Activated naive CD4-positive, alpha-beta T cell treated with anti-CD3 and anti-CD28 coated beads, Interleukin-2, amount 10 ng/mL, durations not matched to agents 7 days and 5 days (primary cell): ENCODE measurements at regions not wholly inside any gene's neighbourhood (a gene's known extent, or its start where the extent isn't known, plus 50 kb on each side); places are given as distances from the start of the nearest gene placed in this dataset.

ENCODE experiments used
- CTCF ChIA-PET: fragments of 350-600 bp; sonication (Branson Sonifier 250); formaldehyde crosslinking; loops from one replicate; lab custom pipeline; 2021; ENCODE audit warnings: antibody characterized with exemption; lab: Charles Lee
- DNase-seq: peaks from one replicate; pipeline ENCODE4 v3.0.0-alpha.2; 2020
- H3K27ac Mint-ChIP-seq: one replicate; pipeline ENCODE4 v1.8.0; 2021; ENCODE audit warnings: mild to moderate bottlenecking, moderate library complexity, mixed read lengths
- H3K27me3 Mint-ChIP-seq: one replicate; pipeline ENCODE4 v1.8.0; 2021; ENCODE audit warnings: mild to moderate bottlenecking, mixed read lengths
- H3K36me3 Mint-ChIP-seq: one replicate; pipeline ENCODE4 v1.8.0; 2021; ENCODE audit warnings: mixed read lengths
- H3K4me1 Mint-ChIP-seq: one replicate; pipeline ENCODE4 v1.8.0; 2021; ENCODE audit warnings: mixed read lengths
- H3K4me3 Mint-ChIP-seq: one replicate; pipeline ENCODE4 v1.8.0; 2021; ENCODE audit warnings: mild to moderate bottlenecking, moderate library complexity, mixed read lengths
- H3K9me3 Mint-ChIP-seq: one replicate; pipeline ENCODE4 v1.8.0; 2021; ENCODE audit warnings: mixed read lengths

- CTCF ChIA-PET: interaction anchor here (1.2 kb wide), 1 partner anchor 11 kb away, joined by 3 read pairs; no protein-coding TSS in a partner anchor
- Mint-ChIP-seq H3K4me1 (no peaks in the 10 kb centered on the region), H3K4me3 (no peak overlapping the region), H3K27ac (no peak overlapping the region), H3K9me3 (no peaks in the 10 kb centered on the region), H3K36me3 (no peaks in the 10 kb centered on the region), H3K27me3 (no peaks in the 10 kb centered on the region)
- DNase-seq: no peak
Measured at GRCh38 chr11:129686269-129686668, 129.4 kb upstream of the TMEM45B start.

DNA sequence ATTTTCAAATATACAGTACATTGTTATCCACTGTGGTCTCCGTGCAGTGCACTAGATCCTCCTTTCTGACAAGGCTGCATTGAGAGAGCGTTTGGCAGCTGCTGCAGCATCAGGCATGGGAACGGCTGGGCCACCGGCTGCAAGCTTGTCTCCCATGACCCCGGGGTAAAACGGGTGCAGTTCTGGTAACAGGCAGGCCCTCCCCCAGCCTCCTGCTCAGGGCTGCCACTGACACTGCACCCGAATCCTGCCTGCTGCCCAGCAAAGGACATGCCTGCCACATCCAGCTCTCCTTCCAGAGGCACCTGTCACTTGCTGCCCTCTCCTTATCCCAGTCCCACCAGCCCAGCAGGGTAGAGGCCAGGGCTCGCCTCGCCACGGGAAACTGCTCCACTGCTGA, 124.5 kb upstream of the TMEM45B start:
- H3K36me3 Mint-ChIP-seq: no peaks in the 10 kb centered on the region
- peaks cover 8% of the 10 kb centered on the region for H3K4me1 Mint-ChIP-seq
- DNase-seq: no peak
- H3K27me3 Mint-ChIP-seq: peaks cover 6% of the 10 kb centered on the region
- no peak overlapping the region for H3K4me3 Mint-ChIP-seq
- H3K27ac Mint-ChIP-seq: no peak overlapping the region
- no peaks in the 10 kb centered on the region for H3K9me3 Mint-ChIP-seq
- CTCF ChIA-PET: no interaction called here

- no peak overlapping the region for H3K27ac Mint-ChIP-seq
- H3K4me3 Mint-ChIP-seq: no peak overlapping the region
- H3K36me3 Mint-ChIP-seq: no peaks in the 10 kb centered on the region
- peaks cover 6% of the 10 kb centered on the region for H3K27me3 Mint-ChIP-seq
- peaks cover 8% of the 10 kb centered on the region for H3K4me1 Mint-ChIP-seq
- CTCF ChIA-PET: interaction anchor here (0.6 to 2.5 kb wide), 13 partner anchors 29 to 402 kb away, joined by 3 to 23 read pairs (median 4); partner anchors contain the start of gene BARX2
- H3K9me3 Mint-ChIP-seq: no peaks in the 10 kb centered on the region
- peak; percentile 32 for DNase-seq
Measured at GRCh38 chr11:129694538-129694937, 121.1 kb upstream of the TMEM45B start.

DNA sequence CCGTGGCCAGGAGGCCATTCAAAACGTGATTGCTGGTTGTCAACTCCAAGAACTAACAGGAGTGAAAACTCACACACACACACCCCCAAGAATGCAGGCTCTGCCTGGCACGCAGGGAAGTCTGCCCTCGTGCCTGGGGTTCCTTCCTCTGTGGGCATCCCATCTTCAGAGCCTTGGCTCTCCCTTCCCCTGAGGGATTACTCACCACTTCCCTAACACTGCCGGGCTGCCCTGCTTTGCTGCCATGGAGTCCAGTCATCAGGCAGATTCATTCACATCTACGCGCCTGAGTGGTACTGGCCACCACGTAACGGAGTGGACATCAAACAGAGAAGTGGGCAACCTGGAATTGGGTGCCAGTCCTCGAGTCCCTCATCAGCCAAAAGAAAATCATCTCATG, 120.7 kb upstream of the TMEM45B start:
- H3K36me3 Mint-ChIP-seq: no peaks in the 10 kb centered on the region
- no peak for DNase-seq
- H3K27me3 Mint-ChIP-seq: peaks cover 6% of the 10 kb centered on the region
- H3K4me1 Mint-ChIP-seq: peaks cover 8% of the 10 kb centered on the region
- CTCF ChIA-PET: interaction anchor here (0.6 to 2.5 kb wide), 20 partner anchors 30 to 403 kb away, joined by 3 to 23 read pairs (median 4); partner anchors contain the start of gene BARX2
- no peak overlapping the region for H3K27ac Mint-ChIP-seq
- no peak overlapping the region for H3K4me3 Mint-ChIP-seq
- no peaks in the 10 kb centered on the region for H3K9me3 Mint-ChIP-seq

DNA sequence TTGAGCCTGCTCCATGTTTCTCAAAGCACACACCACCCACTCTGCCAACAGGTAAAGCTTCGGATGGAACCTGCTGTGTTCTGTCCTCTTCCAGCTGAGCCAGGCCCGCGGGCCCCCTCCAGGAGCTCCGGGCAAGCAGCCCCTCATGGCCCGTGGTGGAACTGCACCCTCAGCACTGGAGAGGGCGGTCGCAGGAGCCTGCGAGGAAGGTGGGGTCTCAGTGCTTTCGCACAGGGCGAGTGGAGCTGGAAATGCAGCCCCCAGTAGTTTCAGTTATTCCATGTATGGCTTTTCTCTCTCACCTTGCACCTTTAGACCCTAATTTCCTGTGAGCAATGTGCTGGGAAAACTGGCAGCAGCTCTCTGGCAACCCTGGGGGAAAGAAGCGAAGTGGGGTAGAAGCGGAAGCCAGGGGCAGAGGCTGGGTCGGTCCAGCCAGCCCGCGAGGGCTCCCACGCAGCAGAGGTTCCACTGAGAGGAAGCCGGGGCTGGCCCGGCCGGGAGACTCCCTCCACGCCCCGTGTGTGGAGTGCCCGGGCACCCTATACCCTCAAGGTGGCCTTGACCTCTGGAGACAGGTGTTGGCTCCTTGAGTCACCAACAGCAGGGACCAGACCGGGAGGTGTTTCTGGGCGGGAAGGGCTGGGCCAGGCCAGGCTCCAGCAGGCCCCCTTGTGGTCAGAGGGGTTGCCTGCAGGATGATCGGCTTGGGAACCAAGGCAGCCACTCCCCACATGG, 119.9 kb upstream of the TMEM45B start:
- Mint-ChIP-seq H3K9me3 (no peaks in the 10 kb centered on the region), H3K27me3 (peaks cover 9% of the 10 kb centered on the region), H3K27ac (no peak overlapping the region), H3K4me3 (peak overlapping the region; percentile 64), H3K36me3 (no peaks in the 10 kb centered on the region), H3K4me1 (peaks cover 8% of the 10 kb centered on the region)
- CTCF ChIA-PET: interaction anchor here (0.7 to 2.5 kb wide), 22 partner anchors 19 to 331 kb away, joined by 3 to 23 read pairs (median 4); partner anchors contain the start of gene BARX2
- peak; percentile 72 for DNase-seq

- H3K27me3 Mint-ChIP-seq: peaks cover 9% of the 10 kb centered on the region
- H3K9me3 Mint-ChIP-seq: no peaks in the 10 kb centered on the region
- H3K27ac Mint-ChIP-seq: no peak overlapping the region
- DNase-seq: no peak
- no peaks in the 10 kb centered on the region for H3K36me3 Mint-ChIP-seq
- H3K4me1 Mint-ChIP-seq: peaks cover 8% of the 10 kb centered on the region
- CTCF ChIA-PET: interaction anchor here (0.9 to 2.5 kb wide), 11 partner anchors 20 to 346 kb away, joined by 3 to 23 read pairs (median 5); partner anchors contain the start of gene BARX2
- peak overlapping the region; percentile 64 for H3K4me3 Mint-ChIP-seq
Measured at GRCh38 chr11:129696309-129696989, 119.2 kb upstream of the TMEM45B start.

DNA sequence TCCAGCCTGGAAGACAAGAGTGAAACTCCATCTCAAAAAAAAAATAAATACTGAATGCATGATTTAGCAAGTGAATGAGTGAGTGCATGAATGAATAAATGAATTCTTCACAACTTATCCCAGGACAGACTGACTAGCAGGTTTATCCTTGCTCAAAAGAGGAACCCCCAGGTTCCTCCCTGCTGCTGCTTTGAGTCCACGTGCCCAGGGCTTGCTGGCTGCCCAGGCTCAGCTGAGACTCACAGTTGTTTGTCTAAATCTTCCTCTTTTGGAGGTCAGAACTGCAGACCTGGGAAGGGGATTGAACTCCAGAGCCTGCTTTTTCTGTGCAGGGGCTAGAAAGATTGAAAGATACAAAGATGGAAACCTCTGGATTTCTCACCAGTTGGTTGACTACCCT, 117.4 kb upstream of the TMEM45B start:
- DNase-seq: no peak
- no peaks in the 10 kb centered on the region for H3K36me3 Mint-ChIP-seq
- peaks cover 9% of the 10 kb centered on the region for H3K27me3 Mint-ChIP-seq
- no peak overlapping the region for H3K27ac Mint-ChIP-seq
- no peak overlapping the region for H3K4me3 Mint-ChIP-seq
- no peaks in the 10 kb centered on the region for H3K9me3 Mint-ChIP-seq
- peaks cover 8% of the 10 kb centered on the region for H3K4me1 Mint-ChIP-seq
- CTCF ChIA-PET: interaction anchor here (1.0 to 1.8 kb wide), 6 partner anchors 11 to 335 kb away, joined by 3 to 13 read pairs (median 4); partner anchors contain the start of gene BARX2

DNA sequence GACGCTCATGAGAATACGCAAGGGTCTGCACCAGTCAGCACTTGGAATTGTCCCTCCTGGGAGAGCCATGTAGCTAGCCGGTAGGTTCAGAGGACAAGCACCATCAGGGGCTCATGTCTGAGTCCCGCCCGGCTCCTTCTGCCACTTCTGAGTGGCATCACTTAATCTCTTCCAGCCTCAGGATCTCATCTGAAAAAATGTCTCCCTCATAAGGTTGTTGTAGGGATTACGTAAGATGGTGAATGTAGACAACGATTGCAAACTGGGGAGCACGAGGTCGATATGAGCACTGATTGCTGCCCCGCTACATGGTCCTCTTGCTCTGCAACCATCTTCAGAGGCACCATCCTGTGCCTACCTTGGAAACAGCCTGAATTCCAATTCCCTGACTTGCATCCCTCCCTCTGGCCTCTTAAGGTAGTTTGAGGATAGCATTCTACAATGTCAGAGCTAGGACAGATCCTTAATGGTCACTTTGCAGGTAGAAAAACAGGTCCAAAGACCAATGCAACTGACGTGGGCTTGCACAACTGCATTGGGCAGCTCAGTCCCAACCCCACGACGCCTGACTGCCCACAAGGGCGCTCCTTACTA, 115.8 kb upstream of the TMEM45B start:
- H3K36me3 Mint-ChIP-seq: no peaks in the 10 kb centered on the region
- H3K27me3 Mint-ChIP-seq: peaks cover 9% of the 10 kb centered on the region
- no peaks in the 10 kb centered on the region for H3K9me3 Mint-ChIP-seq
- H3K27ac Mint-ChIP-seq: no peak overlapping the region
- H3K4me3 Mint-ChIP-seq: no peak overlapping the region
- no peak for DNase-seq
- peaks cover 8% of the 10 kb centered on the region for H3K4me1 Mint-ChIP-seq
- CTCF ChIA-PET: no interaction called here

- CTCF ChIA-PET: no interaction called here
- DNase-seq: no peak
- Mint-ChIP-seq H3K27me3 (peaks cover 3% of the 10 kb centered on the region), H3K36me3 (no peaks in the 10 kb centered on the region), H3K4me3 (no peak overlapping the region), H3K27ac (no peak overlapping the region), H3K4me1 (peaks cover 1% of the 10 kb centered on the region), H3K9me3 (no peaks in the 10 kb centered on the region)
Measured at GRCh38 chr11:129700701-129701100, 114.9 kb upstream of the TMEM45B start.

GRCh38 chr11:129701706-129702105, 113.9 kb upstream of the TMEM45B start:
- no peak overlapping the region for H3K27ac Mint-ChIP-seq
- H3K9me3 Mint-ChIP-seq: no peaks in the 10 kb centered on the region
- H3K4me3 Mint-ChIP-seq: no peak overlapping the region
- no peak for DNase-seq
- no peaks in the 10 kb centered on the region for H3K36me3 Mint-ChIP-seq
- CTCF ChIA-PET: no interaction called here
- peaks cover 3% of the 10 kb centered on the region for H3K27me3 Mint-ChIP-seq
- no peaks in the 10 kb centered on the region for H3K4me1 Mint-ChIP-seq

DNA sequence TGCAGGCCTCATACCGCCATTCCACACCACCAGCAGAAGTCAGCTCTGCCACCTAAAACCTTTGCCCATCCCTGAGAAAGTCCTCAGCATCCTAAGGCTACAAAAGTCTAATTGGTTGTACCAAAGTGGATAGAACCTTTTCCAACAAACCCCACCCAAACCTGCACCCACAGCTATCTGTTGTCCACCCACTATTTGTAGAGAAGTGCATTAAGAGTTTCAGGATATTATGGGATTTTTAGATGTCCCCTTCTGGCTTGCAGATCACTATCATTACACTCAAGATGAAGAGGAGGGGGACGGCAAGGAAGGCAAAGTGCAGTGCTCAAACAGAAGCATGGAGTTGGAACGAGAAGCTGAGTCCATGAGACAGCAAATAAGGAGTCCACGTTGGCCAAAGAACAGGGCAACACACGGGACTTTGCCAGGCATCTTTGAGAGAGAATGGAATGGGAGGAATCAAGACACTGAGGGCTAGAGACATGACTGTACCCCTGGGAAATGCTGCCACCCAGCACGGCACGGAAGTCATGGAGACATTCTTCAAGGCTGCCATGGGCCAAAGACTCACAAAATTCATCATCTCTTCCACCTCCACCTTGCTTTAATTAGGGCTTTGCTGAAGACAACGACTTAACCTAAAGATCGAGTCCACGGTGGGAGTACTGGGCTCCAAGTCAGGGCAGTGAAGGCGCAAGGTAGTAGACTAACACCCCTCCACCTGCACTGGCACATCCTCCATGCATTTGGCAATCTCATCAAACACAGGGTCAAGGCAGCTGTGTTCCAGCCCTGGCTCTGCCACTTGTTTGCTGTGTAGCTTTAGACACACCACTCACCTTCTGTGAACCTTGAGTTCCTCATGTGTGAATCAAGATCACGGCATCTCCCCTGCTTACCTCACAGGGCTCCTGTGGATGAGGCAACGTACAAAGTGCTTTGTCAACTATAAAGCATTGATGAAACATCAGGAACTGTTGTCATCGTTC, 112.9 kb upstream of the TMEM45B start:
- Mint-ChIP-seq H3K36me3 (no peaks in the 10 kb centered on the region), H3K4me1 (no peaks in the 10 kb centered on the region), H3K9me3 (no peaks in the 10 kb centered on the region), H3K27ac (no peak overlapping the region), H3K4me3 (no peak overlapping the region), H3K27me3 (peaks cover 3% of the 10 kb centered on the region)
- CTCF ChIA-PET: interaction anchor here (0.6 kb wide), 1 partner anchor 17 kb away, joined by 3 read pairs; no protein-coding TSS in a partner anchor
- no peak for DNase-seq

GRCh38 chr11:129703846-129704245, 111.8 kb upstream of the TMEM45B start:
- Mint-ChIP-seq H3K27me3 (peaks cover 3% of the 10 kb centered on the region), H3K27ac (no peak overlapping the region), H3K36me3 (no peaks in the 10 kb centered on the region), H3K9me3 (no peaks in the 10 kb centered on the region), H3K4me3 (no peak overlapping the region), H3K4me1 (no peaks in the 10 kb centered on the region)
- CTCF ChIA-PET: no interaction called here
- DNase-seq: no peak

DNA sequence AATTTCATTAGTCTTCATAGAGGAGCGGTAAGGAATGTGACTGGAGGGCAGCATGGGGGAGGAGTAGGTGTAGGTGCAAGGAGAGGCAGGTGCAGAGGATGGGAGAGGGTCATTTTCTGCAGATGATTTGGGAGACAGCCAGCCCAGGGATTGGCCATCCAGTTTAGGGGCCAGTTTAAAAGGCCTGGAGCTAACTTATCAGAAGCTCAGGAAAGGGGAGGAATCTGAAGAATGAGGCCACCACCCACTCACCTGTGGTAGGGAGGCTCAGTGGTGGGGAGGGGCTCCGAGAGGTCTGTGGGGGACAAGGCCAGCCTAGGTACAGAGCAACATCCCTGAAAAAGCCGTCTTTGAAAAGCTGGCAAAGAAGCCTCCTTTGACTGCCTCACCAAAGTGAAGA, 110.8 kb upstream of the TMEM45B start:
- Mint-ChIP-seq H3K4me3 (no peak overlapping the region), H3K36me3 (no peaks in the 10 kb centered on the region), H3K27ac (no peak overlapping the region), H3K4me1 (no peaks in the 10 kb centered on the region), H3K27me3 (peaks cover 3% of the 10 kb centered on the region), H3K9me3 (no peaks in the 10 kb centered on the region)
- CTCF ChIA-PET: no interaction called here
- DNase-seq: no peak
